ENCODE measurements at regions not wholly inside any gene's neighbourhood (a gene's known extent, or its start where the extent isn't known, plus 50 kb on each side); places are given as distances from the start of the nearest gene placed in this dataset.

- Mint-ChIP-seq H3K27ac (ENCODE audit: unreplicated experiment) (no peak overlapping the region), H3K4me1 (ENCODE audit: unreplicated experiment) (peaks cover 3% of the 10 kb centered on the region), H3K4me3 (ENCODE audit: unreplicated experiment) (no peak overlapping the region), H3K36me3 (ENCODE audit: low read depth, unreplicated experiment) (no peaks in the 10 kb centered on the region), H3K27me3 (ENCODE audit: unreplicated experiment) (peaks cover 4% of the 10 kb centered on the region), H3K9me3 (ENCODE audit: unreplicated experiment) (no peaks in the 10 kb centered on the region)
- no peak for DNase-seq (ENCODE audit: low spot score)
- no peak for TF ChIP-seq CTCF (IDR thresholded peaks at IDR 0.05; ENCODE audit: unreplicated experiment)
Observed at GRCh38 chr11:41980741-41981140, 521.3 kb upstream of the LRRC4C start.

GRCh38 chr11:41982276-41982675 is 522.8 kb upstream of the LRRC4C start:
- no peak overlapping the region for H3K4me3 Mint-ChIP-seq (ENCODE audit: unreplicated experiment)
- peaks cover 2% of the 10 kb centered on the region for H3K27me3 Mint-ChIP-seq (ENCODE audit: unreplicated experiment)
- H3K36me3 Mint-ChIP-seq (ENCODE audit: low read depth, unreplicated experiment): no peaks in the 10 kb centered on the region
- no peak for TF ChIP-seq CTCF (IDR thresholded peaks at IDR 0.05; ENCODE audit: unreplicated experiment)
- DNase-seq (ENCODE audit: low spot score): no peak
- no peak overlapping the region for H3K27ac Mint-ChIP-seq (ENCODE audit: unreplicated experiment)
- no peaks in the 10 kb centered on the region for H3K9me3 Mint-ChIP-seq (ENCODE audit: unreplicated experiment)
- H3K4me1 Mint-ChIP-seq (ENCODE audit: unreplicated experiment): peaks cover 3% of the 10 kb centered on the region

DNA sequence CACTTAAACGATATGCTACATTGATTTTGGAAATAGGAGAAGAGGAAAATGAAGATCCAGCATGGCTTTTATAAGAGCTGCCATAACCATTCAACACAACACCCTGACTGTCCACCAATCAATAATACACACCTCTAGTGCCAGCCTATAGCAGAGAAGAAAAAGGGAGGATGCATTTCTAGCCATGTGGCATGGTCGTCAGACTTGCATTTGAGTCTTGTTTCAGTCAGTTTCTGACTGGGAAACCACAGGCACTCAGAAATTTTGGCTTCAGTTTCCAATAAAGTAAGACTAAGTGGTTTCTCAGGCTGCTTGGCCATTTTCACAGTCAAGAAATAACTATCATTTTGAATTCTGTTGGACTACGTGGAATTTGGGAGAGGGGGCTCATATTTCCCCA is 523.5 kb upstream of the LRRC4C start:
- peaks cover 3% of the 10 kb centered on the region for H3K4me1 Mint-ChIP-seq (ENCODE audit: unreplicated experiment)
- no peak overlapping the region for H3K4me3 Mint-ChIP-seq (ENCODE audit: unreplicated experiment)
- no peaks in the 10 kb centered on the region for H3K36me3 Mint-ChIP-seq (ENCODE audit: low read depth, unreplicated experiment)
- no peak for DNase-seq (ENCODE audit: low spot score)
- no peak overlapping the region for H3K27ac Mint-ChIP-seq (ENCODE audit: unreplicated experiment)
- no peak for TF ChIP-seq CTCF (IDR thresholded peaks at IDR 0.05; ENCODE audit: unreplicated experiment)
- H3K9me3 Mint-ChIP-seq (ENCODE audit: unreplicated experiment): no peaks in the 10 kb centered on the region
- peaks cover 2% of the 10 kb centered on the region for H3K27me3 Mint-ChIP-seq (ENCODE audit: unreplicated experiment)

DNA sequence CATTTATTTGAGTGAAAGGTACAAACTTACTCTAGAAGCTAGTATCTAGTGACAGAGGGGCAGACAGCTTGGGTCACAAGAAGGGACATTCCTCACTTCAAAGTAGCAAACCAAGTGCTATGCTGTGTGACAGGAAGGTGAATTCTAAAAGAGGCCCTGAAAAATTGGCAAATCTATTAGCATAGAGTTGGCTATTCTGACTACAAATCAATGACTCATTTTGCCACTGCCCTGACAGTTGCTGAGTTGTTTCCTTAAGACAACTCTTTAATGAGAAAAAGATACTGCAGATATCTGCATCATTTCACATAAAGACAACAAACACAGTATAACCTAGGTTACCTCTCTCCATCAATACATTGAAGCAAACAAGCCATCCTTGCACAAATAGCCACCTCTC is 524.0 kb upstream of the LRRC4C start:
- H3K27me3 Mint-ChIP-seq (ENCODE audit: unreplicated experiment): peaks cover 2% of the 10 kb centered on the region
- no peaks in the 10 kb centered on the region for H3K9me3 Mint-ChIP-seq (ENCODE audit: unreplicated experiment)
- peaks cover 3% of the 10 kb centered on the region for H3K4me1 Mint-ChIP-seq (ENCODE audit: unreplicated experiment)
- H3K27ac Mint-ChIP-seq (ENCODE audit: unreplicated experiment): no peak overlapping the region
- no peaks in the 10 kb centered on the region for H3K36me3 Mint-ChIP-seq (ENCODE audit: low read depth, unreplicated experiment)
- no peak for TF ChIP-seq CTCF (IDR thresholded peaks at IDR 0.05; ENCODE audit: unreplicated experiment)
- DNase-seq (ENCODE audit: low spot score): no peak
- no peak overlapping the region for H3K4me3 Mint-ChIP-seq (ENCODE audit: unreplicated experiment)

DNA sequence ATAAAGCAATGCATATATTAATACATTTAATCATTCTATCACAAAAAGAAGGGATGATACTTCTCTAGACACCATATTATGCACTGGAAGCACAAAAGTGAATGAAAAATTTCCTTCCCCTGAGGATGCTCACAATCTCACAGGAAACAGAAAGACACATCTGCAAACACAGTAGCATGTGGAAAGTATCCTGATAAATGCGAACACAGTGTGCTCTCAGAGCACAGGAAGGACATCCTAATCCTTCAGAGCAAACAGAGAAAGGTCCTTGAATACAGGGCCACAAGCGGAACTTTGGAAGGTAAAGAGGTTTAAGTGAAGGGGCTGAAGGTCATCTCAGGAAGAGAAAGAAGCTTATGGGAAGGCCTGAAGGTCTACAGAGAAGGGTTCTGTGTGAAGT is 524.6 kb upstream of the LRRC4C start:
- peaks cover under 1% of the 10 kb centered on the region for H3K27me3 Mint-ChIP-seq (ENCODE audit: unreplicated experiment)
- H3K36me3 Mint-ChIP-seq (ENCODE audit: low read depth, unreplicated experiment): no peaks in the 10 kb centered on the region
- H3K27ac Mint-ChIP-seq (ENCODE audit: unreplicated experiment): no peak overlapping the region
- no peak overlapping the region for H3K4me3 Mint-ChIP-seq (ENCODE audit: unreplicated experiment)
- H3K9me3 Mint-ChIP-seq (ENCODE audit: unreplicated experiment): no peaks in the 10 kb centered on the region
- H3K4me1 Mint-ChIP-seq (ENCODE audit: unreplicated experiment): peaks cover 3% of the 10 kb centered on the region
- DNase-seq (ENCODE audit: low spot score): no peak
- TF ChIP-seq CTCF (IDR thresholded peaks at IDR 0.05; ENCODE audit: unreplicated experiment): no peak
